Activated CD8-positive, alpha-beta memory T cell treated with anti-CD3 and anti-CD28 coated beads, Interleukin-2, amount 50 U/mL, for 1 hour (primary cell): ENCODE measurements at regions not wholly inside any gene's neighbourhood (a gene's known extent, or its start where the extent isn't known, plus 50 kb on each side); places are given as distances from the start of the nearest gene placed in this dataset.
"Not testable (repeated sequence)": the region's sequence is repeated elsewhere in the genome, so short reads cannot be mapped to it uniquely, and the experiment has no call there.

Source experiments
- DNase-seq: peaks from one replicate; pipeline ENCODE4 v3.0.0-alpha.2; 2020; ENCODE audit errors: extremely low read depth

DNA sequence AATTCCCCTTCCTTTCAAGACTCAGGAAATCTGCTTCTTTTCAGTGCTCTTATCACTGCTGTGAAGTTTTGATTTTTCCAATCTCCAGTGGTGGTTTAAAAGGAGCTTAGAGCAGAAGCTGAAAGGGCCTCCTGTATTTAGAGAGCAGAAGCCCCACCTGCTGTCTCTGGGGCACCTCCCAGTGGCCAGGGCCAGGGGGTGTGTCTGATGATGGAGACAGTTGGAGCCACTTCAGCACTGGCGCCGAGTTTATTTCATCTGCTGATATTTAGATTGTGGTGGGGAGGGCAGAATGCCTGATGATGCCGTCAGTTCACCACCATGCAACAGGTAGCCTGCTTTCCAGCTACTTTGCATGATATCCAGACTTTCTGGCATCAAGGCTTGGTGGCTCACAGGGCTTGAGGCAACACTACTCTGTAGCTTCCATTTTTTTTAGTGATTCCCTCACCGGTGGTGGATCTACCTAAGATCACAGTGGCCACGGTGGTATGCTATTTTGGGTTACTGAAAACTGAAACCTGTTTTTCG is 371.9 kb downstream of the KCNRG start:
- DNase-seq, result no peak

DNA sequence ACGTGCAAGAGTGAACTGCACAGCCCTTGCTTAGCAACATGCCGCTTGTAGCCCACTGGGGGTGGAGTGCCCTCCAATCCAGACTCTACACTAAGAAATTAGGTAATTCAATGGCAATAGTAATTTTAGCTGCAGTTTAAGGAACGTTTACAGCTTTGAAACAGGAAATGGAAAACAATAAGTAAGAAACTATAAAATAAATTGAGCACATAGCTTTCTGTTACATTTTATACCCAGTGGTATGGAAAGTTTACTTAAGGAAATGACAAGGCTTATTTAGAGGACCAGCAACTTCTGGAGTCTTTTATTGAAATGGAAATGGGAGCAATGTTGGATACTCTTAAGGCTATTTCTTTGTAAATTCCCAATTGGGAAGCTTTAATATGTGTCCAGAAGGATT is 373.2 kb downstream of the KCNRG start:
- DNase-seq, result no peak

DNA sequence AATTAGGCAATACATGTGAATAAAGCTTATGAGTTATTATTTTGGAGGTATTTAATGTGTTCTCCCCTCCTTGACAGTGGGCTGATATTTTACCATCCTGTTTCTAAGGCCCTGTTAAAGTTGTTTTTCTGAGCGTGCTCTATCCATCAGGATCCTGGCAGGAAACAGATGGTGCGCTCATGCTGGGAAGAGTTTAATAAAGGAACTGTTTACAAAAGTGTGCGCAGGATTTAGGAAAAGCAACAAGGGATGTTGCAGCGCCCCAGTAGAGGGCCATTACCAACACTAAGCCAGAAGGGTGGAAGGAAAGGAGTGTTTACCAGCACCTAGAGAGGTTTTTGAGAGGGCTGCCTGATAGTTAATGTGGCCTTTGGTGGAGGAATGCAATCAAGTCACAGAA is 374.5 kb downstream of the KCNRG start:
- no peak for DNase-seq

DNA sequence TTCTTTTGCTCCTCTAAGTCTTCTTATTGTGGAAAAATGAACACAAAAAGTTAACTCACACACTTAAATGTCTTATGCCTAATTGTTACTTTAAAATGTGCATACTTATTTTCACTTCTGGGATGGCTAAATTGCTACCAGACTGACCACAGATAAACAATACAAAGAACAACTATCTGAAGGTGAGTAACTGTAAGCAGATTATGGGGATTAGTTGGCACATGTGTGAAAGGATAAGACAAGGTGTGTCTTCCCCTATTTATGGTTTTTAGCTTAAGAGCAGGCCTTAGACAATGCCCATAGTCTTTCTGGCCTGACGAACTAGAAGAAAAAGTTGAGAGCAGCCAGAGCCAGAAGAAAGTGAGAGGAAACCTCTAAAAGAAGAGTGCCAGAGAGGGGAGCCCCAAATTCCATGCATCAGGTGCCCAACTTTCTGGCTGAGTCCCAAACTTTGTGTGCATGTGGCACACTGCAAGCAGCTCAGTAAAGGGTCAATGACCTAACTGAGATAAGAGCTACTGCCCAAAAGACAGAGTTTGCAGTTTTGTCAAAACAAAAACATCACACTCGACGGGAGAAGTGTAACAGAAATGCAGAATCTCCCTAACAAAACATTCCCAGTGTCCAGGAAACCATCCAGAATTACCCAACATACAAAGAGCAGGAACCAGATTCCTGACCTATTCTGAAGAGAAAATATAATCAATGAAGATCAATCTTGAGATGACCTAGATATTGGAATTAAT is 375.4 kb downstream of the KCNRG start:
- DNase-seq, result no peak

DNA sequence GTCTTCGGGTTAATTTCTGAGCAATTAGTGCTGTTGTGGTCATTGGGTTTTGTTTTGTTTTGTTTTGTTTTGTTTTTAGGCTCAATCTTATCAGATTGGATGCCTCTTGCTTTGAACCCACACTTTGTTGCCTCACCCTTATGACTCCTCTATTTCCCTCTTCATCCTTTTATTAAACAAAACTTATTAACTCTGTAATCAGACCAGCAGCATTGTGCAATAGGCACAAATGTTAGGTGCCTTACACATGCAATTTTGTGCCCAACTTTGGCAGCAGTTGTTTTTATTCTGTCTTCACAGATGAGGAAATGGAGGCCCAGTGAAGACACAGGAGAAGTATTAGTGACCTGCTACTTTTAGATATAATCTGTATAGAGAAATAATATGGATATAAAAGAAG is 377.7 kb downstream of the KCNRG start:
- DNase-seq, result no peak

DNA sequence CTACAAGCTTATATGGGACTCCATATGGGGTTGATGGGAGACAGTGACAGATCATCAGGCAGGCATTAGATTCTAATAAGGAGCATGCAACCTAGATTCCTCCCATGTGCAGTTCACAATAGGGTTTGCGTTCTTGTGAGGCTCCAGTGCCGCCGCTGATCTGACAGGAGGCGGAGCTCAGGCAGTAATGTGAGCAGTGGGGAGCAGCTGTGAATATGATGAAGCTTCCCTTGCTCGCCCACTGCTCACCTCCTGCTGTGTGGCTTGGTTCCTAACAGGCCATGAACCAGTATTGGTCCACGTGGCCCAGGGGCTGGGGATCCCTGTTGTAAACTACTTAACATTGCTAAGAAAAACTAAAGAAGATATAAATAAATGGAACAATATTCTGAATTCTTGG is 378.4 kb downstream of the KCNRG start:
- DNase-seq, result no peak

DNA sequence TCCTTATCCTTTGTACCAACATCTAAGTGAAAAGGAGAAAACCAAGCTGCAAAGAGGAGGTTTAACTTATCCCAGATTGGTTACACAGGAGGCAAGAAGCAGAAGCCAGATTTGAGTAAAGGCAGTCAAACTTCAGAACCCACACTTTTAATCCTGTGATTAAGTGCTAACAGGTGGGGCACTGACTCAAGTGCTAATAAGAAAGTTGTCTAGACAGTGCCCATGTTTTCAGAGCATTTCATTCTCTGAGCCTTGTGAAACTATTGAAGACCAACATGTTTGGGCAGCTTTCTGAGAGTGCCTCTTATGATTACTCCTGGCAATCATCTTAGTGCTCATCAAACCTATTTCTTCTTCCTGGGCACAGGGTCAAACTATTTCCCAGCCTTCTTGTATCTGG is 380.8 kb downstream of the KCNRG start:
- no peak for DNase-seq

DNA sequence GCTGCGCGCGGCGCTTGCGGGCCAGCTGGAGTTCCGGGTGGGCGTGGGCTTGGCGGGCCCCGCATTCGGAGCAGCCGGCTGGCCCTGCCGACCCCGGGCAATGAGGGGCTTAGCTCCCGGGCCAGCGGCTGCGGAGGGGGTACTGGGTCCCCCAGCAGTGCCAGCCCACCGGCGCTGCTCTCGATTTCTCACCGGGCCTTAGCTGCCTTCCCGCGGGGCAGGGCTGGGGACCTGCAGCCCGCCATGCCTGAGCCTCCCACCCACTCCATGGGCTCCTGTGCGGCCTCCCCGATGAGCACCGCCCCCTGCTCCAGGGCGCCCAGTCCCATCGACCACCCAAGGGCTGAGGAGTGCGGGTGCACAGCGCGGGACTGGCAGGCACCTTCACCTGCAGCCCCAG is 381.4 kb downstream of the KCNRG start:
- not testable (repeated sequence) for DNase-seq

DNA sequence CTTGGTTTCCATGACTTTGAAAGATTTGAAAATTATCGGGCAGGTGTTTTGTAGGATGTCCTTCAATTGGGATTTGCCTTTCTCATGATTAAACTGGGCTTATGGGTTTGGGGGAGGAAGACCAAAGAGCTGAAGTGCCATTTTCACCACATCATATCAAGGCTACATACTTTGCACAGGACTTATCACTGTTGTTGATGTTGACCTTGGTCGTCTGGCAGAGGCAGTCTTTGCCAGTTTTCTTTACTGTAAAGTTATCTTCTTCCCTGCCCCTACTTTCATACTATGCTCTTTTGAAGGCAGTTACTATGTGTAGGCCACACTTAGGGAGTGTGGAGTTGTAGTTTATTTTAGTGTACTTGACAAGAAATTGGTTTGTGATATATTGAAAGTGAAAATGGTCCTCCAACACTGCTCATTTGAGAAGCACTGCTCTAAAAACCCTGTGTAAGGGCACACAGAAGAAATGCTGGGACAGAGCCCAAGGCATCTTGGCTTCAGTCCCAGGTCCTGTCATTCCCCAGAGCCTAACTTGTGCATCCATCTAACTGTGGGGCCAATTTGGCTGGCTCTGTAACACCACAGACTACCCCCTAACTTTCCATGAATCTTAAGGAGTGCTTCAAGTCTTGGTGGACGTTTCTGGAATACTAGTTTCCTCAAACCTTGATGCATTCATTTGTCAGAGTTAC is 384.9 kb downstream of the KCNRG start:
- no peak for DNase-seq

DNA sequence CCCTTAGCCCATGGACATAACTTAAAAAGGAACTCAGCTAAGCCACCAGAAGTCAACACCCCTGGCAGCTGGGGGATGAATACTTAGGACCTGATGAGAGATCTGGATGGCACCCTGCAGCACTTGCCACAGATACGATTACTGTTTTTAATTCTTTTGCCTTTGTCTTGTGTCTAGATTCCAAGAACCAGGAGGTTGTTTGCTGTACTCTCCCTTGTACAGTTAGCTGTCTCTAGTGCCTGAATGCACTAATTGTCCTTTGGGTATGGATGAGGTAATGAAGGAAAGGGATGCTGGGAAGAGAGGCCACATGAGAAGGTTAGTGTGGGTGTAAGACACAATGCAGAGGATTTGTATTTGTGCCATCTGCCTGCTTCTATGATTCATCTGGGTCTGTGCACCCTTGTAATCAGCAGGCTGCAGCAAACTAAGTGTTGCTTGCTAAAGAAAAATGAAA is 385.8 kb downstream of the KCNRG start:
- DNase-seq, result no peak

DNA sequence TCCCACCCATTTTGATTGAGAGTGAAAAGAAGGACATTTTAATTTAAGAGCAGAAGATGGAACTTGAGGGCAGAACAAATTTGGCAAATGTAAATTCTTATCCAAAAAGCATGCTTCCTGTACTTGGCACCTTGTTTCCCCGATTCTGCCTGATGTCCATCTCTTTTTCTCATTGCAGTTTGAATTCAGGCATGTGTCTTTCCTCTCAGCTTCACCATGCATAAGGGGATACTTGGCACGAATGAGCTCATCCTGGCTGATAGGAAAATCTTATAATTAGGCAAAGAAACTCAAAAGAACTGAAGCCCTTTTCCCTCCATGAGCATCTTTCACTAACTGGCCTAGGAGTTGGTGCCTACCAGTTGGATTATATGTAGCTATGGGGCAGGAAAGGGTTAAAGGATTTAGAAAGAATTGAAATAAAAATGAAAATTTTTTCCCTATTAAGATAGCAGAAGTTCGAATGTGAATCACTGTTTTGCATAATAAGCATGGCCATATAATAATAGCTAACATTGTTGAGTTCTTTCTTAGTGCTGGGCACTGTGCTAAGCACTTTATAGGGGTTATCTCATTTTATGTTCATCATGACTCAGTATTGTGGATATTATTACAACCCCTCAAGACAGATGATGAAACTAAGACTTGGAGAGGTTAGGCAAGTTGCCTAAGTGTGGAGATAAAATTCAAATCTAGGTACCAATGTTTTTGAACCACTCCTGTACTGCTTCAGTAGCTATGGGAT is 386.6 kb downstream of the KCNRG start:
- DNase-seq, result no peak

DNA sequence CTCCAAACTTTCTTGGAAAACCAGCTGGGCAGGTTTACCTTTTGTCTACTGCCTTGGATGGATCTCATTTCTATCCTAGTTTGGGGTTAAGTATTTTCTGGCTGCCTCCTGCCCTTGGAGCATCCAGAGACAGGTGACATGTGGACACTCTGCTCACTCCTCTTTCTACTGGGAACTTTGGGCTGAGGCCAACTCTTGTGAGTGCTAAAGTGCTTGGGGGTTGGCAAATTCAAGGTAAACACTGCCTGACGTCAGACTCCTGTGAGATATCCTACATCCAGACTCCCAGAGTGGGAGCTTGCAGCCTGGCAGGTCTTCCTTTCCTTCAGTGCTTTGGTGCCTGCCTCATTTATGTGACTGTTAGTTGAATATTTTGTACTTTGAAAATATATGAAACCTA is 388.1 kb downstream of the KCNRG start:
- no peak for DNase-seq

DNA sequence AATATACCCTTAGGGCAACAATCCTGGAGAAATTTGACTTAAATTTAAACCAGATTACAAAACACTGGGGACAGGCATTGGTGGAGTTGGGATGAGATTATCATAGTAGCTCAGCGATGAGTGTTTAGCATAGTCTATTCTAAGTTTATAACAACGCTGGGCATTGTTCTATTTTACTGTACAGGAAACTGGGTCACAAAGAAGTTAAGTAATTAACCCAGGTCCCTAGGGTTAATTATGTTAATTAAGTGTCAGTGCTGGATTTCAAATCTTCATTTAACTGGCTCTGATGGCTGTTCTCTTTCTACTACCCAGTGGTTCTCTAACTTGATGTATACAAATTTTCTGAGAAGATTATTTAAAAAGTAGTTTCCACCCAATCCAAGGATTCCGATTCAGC is 388.9 kb downstream of the KCNRG start:
- DNase-seq, result no peak

DNA sequence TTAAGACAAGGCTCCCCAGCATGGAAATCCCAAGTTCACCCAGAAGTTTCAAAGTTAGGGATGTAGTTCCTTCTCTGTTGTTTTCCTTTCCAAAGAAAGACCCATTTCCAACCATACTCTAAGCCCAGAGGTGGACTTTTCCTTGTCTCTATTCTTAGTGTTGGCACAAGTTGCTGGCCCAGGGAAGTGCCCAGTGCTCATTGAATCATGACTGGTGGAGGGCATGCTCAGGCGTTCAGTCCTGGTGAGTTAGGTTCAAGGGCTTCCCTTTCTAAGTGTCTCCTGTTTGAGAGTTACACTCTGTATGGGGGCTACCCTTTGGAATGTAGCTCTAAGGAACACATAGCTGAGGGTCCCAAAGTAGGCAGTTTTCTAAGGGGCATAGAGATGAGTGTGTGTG is 389.5 kb downstream of the KCNRG start:
- no peak for DNase-seq

DNA sequence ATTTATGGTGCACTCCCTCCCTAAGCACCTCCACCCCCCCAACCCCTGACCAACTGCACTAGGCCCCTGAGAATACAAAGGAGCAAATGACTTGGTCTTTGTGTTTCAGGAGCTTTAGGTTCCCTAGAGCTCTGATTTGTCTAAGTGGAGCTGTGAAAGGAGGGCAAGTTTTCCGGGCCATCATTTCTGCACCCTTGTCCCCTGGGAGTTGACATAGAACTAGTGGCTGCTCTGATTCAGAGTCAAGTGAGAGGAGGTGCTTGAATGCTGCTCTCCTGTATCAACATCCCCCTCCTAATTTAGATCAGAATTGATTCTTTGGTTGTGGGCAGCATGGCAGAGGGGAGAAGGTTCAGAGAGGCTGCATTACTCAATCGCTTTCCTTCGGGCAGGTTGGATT is 391.6 kb downstream of the KCNRG start:
- no peak for DNase-seq

DNA sequence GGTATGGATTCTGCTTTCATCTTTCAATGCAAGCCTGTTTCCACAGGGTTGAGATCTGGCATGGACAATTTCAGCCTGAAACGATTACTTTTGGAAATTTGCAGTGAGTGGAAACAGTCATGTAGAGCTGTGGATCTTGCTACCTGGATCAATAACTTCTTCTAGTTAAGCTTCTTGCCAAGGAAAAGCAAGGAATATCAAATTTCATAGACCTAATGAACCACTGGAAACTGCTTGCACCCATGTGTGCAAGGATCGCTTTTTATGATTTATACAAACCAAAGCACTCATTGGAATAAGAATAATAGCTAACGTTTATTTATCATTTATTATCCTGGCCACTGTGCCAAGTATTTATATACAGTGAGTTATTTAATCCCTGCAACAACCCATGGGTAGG is 392.8 kb downstream of the KCNRG start:
- no peak for DNase-seq

DNA sequence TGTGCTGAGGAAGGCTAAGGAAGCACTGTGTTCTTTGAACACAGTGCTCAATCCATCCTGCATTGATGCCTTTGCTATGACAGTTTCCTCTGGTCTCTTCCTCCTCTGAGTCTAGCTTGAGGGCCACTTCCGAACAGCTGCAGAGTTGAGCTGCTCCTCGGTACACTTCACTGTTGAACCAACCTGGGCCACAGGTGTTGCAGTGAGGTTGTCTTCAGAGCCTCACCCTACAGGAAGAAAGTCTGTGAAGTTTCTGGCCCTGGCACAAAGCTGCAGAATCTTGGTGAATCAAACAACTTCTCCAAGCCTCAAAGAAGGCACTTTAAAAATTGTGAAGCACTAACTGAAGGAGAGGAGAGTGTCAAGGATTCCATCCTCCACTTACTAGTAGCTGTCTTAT is 394.0 kb downstream of the KCNRG start:
- no peak for DNase-seq

DNA sequence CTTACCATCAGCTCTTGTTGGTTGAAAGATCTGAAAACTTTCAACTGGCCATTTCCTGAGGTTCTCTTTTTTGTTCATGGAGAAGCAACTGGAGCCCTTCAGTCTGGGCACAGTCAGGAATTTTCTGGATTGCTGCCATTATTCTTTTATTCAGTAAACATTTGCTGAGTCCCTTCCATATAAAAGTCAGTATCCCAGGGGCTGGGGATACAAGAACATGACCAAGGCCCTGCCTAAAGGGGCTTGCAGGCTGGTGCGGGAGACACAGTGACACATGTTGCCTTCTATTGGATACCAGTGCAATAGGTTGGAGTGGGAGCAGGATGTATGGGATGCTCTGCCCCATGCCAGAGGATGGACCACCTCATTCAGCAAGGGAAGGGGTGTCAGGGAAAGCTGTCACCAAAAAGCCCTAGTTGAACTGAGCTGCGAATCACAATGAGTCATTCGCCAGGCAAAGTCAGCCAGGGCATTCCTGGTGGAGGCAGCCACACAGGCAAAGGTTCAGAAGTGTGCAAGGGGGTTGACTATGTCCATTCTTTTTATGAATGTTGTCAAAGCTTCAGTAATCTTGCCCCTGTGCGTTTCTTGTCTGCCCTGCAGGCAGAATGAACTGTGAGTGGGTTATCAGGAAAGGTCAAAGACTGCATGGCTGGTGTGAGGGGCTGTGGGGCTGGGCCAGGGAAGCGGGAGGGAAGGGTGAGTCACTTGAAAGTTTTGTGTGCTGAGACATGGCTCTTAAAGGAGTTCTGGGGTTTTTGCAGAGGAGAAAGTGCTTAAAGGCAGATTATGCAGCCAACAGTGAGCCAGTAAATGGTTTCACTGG is 395.9 kb downstream of the KCNRG start:
- no peak for DNase-seq

DNA sequence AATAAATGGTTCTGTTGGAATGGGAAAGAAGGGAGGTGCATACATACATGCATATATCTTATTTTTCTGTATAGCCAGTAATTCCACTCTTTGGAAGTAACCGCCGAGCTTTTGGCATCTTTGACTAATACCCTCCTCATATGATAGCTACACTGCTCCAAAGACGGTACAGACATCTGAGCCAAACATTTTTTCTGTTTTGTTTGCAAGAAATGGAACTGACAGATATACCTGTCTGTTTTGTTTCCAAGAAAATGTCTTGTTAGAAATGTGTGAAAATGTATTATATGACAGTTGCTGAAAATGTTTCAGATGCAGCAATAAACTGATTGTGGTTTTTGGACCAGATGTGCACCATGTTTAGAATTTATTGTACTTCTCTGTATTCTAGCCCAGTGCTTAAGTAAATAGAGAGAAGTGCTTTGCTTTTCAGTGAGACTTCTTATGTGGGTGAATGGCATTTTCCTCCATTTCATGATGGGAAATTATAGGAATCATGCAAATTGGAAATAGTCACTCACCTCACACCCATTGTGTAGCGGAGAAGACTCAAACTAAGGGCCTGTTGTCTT is 396.9 kb downstream of the KCNRG start:
- no peak for DNase-seq

DNA sequence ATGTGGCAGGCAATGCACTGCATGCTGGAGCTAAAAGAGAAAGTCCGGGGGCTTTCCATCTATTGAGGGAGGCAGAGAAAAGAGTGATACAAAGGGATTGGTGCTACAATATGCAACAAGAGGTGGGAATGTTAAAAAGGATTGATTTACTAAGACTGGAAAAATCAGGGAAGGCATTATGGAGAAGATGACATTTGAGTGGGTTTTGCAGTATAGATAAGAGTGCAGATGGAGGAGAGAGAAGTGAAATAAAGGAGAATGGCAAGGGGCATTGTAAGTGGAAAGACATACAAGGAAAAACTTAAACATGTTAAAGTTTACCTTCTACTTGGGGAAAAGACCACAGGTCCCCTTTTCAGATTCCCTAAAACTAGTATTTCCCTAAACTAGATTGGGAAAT is 399.4 kb downstream of the KCNRG start:
- no peak for DNase-seq

DNA sequence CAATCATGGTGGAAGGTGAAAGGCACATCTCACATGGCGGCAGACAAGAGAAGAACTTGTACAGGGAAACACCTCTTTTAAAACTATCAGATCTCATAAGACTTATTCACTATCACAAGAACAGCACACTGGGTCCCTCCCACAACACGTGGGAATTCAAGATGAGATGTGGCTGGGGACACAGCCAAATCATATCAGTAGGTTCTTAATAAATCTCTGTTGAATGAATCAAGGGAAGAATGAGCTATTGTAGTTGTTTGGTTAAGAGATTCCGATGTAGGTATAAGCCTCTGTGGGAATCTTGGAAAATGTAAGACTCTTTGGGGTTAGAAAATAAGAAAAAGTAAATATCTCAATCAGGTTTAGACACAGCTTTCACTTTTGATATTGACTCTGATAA is 400.2 kb downstream of the KCNRG start:
- no peak for DNase-seq
